ENCODE measurements at regions not wholly inside any gene's neighbourhood (a gene's known extent, or its start where the extent isn't known, plus 50 kb on each side); places are given as distances from the start of the nearest gene placed in this dataset.

DNA sequence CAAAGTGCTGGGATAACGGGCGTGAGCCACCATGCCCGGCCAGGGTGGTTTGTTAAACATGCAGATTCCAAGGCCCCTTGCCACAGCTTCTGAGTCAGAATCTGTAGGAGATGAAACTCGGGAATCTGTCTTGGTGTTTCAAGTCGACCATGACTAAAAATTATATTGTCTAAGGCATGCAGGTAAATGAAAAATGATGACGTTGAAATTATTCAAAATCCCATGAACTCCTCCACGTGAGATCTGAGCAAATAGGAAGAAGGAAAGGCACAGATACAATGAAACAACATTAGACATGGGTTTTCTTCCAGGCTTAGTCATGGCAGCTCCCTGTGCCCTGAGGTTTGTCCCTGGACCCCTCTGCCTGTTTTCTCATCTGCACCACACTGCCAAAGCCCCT is 172.0 kb upstream of the CMC1 start:
- Histone ChIP-seq H3K36me3 (ENCODE audit: insufficient read depth in 1 of 2, low read depth in 1 of 2) (no peaks in the 10 kb centered on the region), H3K4me3 (no peak overlapping the region), H3K27ac (no peak overlapping the region), H3K9me3 (no peaks in the 10 kb centered on the region), H3K4me1 (no peaks in the 10 kb centered on the region), H3K27me3 (ENCODE audit: insufficient read depth in 3 of 3, low read length in 2 of 3) (no peaks in the 10 kb centered on the region)
- ATAC-seq (no peak), DNase-seq (no peak)
- intact Hi-C loops (cut with DNase I) = no loop called here
- TF ChIP-seq, protein P1, sequence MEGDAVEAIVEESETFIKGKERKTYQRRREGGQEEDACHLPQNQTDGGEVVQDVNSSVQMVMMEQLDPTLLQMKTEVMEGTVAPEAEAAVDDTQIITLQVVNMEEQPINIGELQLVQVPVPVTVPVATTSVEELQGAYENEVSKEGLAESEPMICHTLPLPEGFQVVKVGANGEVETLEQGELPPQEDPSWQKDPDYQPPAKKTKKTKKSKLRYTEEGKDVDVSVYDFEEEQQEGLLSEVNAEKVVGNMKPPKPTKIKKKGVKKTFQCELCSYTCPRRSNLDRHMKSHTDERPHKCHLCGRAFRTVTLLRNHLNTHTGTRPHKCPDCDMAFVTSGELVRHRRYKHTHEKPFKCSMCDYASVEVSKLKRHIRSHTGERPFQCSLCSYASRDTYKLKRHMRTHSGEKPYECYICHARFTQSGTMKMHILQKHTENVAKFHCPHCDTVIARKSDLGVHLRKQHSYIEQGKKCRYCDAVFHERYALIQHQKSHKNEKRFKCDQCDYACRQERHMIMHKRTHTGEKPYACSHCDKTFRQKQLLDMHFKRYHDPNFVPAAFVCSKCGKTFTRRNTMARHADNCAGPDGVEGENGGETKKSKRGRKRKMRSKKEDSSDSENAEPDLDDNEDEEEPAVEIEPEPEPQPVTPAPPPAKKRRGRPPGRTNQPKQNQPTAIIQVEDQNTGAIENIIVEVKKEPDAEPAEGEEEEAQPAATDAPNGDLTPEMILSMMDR (IDR thresholded peaks at IDR 0.05) = no peak
- WGBS, 3 donors = 79 to 82% (median 82%) methylated on average over 7 of the region's 7 CpGs

DNA sequence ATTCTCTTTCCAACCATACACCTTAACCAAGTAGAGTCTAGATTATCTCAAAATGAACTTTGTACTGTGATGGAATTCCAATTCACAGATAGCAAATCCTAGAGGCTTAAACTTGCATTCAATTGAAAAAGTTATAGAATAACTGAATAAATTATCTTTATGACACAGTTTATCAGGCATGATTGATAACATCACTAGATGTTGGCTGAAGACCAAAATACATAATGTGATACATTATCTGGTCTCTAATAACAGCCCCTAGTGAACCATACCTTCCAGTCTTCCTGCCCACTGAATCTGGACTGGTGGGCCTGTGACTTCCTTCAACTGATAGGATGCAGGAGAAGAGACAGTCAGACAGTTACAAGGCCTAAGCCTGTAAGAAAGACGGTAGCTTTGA is 165.2 kb upstream of the CMC1 start:
- no peak overlapping the region for H3K27ac ChIP-seq
- 95 to 96% (median 96%) methylated on average over 1 of the region's 1 CpG for WGBS, 3 donors
- H3K36me3 ChIP-seq (ENCODE audit: insufficient read depth in 1 of 2, low read depth in 1 of 2) = no peaks in the 10 kb centered on the region
- no peaks in the 10 kb centered on the region for H3K9me3 ChIP-seq
- H3K4me3 ChIP-seq = no peak overlapping the region
- intact Hi-C loops (cut with DNase I) = no loop called here
- TF ChIP-seq, protein P1 (IDR thresholded peaks at IDR 0.05) = no peak
- no peak for DNase-seq
- no peaks in the 10 kb centered on the region for H3K4me1 ChIP-seq
- no peaks in the 10 kb centered on the region for H3K27me3 ChIP-seq (ENCODE audit: insufficient read depth in 3 of 3, low read length in 2 of 3)
- no peak for ATAC-seq

DNA sequence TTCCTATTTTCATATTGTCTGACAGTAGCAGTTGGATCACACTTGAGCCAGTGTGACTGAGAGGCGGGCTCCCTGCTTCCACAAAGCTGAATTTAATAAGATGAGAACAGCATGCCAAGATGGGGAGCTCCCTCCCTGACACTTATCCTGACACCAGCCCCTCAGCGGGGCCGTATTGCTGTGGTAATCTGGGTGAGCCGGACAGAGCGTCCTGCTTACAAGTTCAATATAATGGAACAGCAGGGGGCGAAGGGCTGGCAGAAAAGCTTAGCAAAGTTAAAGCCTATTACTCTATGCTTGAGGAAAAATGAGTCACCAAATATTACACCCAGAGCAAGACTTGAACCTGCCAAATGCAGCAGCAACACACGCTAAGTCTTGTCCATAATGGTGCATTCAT is 163.8 kb upstream of the CMC1 start:
- Histone ChIP-seq H3K4me3 (no peak overlapping the region), H3K36me3 (ENCODE audit: insufficient read depth in 1 of 2, low read depth in 1 of 2) (no peaks in the 10 kb centered on the region), H3K27me3 (ENCODE audit: insufficient read depth in 3 of 3, low read length in 2 of 3) (no peaks in the 10 kb centered on the region), H3K27ac (no peak overlapping the region), H3K9me3 (no peaks in the 10 kb centered on the region), H3K4me1 (no peaks in the 10 kb centered on the region)
- TF ChIP-seq, protein P1 (IDR thresholded peaks at IDR 0.05) = no peak
- WGBS, 3 donors = 22 to 36% (median 26%) methylated on average over 7 of the region's 7 CpGs
- peak in 1 of 4 donors; percentile 50 for ATAC-seq
- peak; percentile 11 to 51 for DNase-seq
- intact Hi-C loops (cut with DNase I) = no loop called here

DNA sequence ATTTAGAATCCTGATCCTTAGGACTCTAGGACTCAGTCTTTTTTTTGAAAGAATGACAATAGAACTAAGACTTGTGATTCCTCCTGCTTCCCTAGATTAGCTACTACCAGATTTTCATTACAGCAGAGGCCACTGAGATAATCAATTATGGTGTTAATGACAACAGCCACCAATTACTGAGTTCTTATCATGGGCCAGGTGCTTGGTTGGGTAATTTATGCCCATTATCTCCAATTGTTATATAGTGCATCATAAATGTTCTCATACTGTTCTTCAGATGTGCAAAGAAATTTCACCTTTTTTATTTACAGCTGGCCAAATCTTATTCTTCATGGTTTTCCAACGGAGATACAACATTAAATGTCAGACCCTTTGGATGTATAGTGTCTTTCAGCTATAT is 162.9 kb upstream of the CMC1 start:
- no peak for ATAC-seq
- TF ChIP-seq, protein P1 (IDR thresholded peaks at IDR 0.05) = no peak
- Histone ChIP-seq H3K27me3 (ENCODE audit: insufficient read depth in 3 of 3, low read length in 2 of 3) (no peaks in the 10 kb centered on the region), H3K27ac (no peak overlapping the region), H3K36me3 (ENCODE audit: insufficient read depth in 1 of 2, low read depth in 1 of 2) (no peaks in the 10 kb centered on the region), H3K4me3 (no peak overlapping the region), H3K4me1 (no peaks in the 10 kb centered on the region), H3K9me3 (no peaks in the 10 kb centered on the region)
- intact Hi-C loops (cut with DNase I) = no loop called here
- 52 to 69% (median 65%) methylated on average over 1 of the region's 1 CpG for WGBS, 3 donors
- no peak for DNase-seq

DNA sequence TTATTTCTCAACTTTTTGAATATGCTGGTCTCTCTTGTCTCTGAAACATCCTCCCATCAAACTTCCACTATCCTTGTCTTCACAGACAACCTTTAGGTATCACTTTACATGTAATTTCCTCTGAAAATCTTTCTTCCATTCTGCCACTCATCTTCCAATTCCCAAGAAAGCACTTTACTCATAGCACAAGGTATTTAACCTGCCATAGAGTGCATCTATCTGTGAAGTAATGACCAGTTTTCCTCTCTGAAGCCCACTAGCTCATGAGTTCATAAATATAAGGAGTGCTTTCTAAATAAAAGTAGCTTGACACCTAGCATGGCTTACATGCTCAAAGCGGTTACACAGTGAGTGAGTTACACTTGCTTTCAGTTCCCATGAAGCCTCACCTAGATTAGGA is 160.7 kb upstream of the CMC1 start:
- intact Hi-C loops (cut with DNase I) = no loop called here
- no peaks in the 10 kb centered on the region for H3K4me1 ChIP-seq
- H3K36me3 ChIP-seq (ENCODE audit: insufficient read depth in 1 of 2, low read depth in 1 of 2) = no peaks in the 10 kb centered on the region
- H3K4me3 ChIP-seq = no peak overlapping the region
- TF ChIP-seq, protein P1 (IDR thresholded peaks at IDR 0.05) = no peak
- DNase-seq (no peak), ATAC-seq (no peak)
- H3K27ac ChIP-seq = no peak overlapping the region
- WGBS, 3 donors = 87 to 91% (median 88%) methylated on average over 1 of the region's 1 CpG
- no peaks in the 10 kb centered on the region for H3K9me3 ChIP-seq
- no peaks in the 10 kb centered on the region for H3K27me3 ChIP-seq (ENCODE audit: insufficient read depth in 3 of 3, low read length in 2 of 3)
